HL-60 (cell line): ENCODE measurements at regions not wholly inside any gene's neighbourhood (a gene's known extent, or its start where the extent isn't known, plus 50 kb on each side); places are given as distances from the start of the nearest gene placed in this dataset.
"Not testable (repeated sequence)": the region's sequence is repeated elsewhere in the genome, so short reads cannot be mapped to it uniquely, and the experiment has no call there.

ENCODE experiments used
- CTCF ChIP-seq: IDR thresholded peaks from one replicate; pipeline ENCODE4 v1.5.1; 2011; ENCODE audit warnings: low read length, control low read depth, inconsistent platforms; ENCODE audit not compliant: insufficient read depth
- GABPA ChIP-seq: IDR thresholded peaks from 2 replicates; pipeline ENCODE4 v1.6.1; 2012; ENCODE audit warnings: low read depth
- POLR2AphosphoS5 ChIP-seq: IDR thresholded peaks from 2 replicates; pipeline ENCODE4 v1.6.1; 2012; ENCODE audit warnings: low read depth
- REST ChIP-seq: IDR thresholded peaks from 2 replicates; pipeline ENCODE4 v1.6.1; 2012; ENCODE audit warnings: low read depth; ENCODE audit not compliant: insufficient replicate concordance

- not testable (repeated sequence) for TF ChIP-seq CTCF, GABPA, POLR2AphosphoS5, REST
Observed at GRCh38 chr22:15791557-15791956, 101.7 kb downstream of the POTEH start.
